Upper lobe of left lung (tissue), 6 donors: ENCODE measurements at regions not wholly inside any gene's neighbourhood (a gene's known extent, or its start where the extent isn't known, plus 50 kb on each side); places are given as distances from the start of the nearest gene placed in this dataset.

Source experiments
- ATAC-seq, 2 donors: fragments of 200-7000 bp; cut with Tn5 transposase; one replicate each; pipeline ENCODE4 v1.9.1; 2022; ENCODE audit warnings: mild to moderate bottlenecking in 2 of 2, moderate library complexity in 2 of 2; ENCODE audit not compliant: low FRiP score in 2 of 2
- DNase-seq, 2 donors: peaks; one replicate each; pipeline ENCODE4 v3.0.0-alpha.2; 2019 to 2020
- H3K27ac ChIP-seq, 4 donors: fragments of 200-600 bp; sonication (generic); one replicate each; pipeline ENCODE4 v1.5.1; 2016 to 2019
- H3K27me3 ChIP-seq, 4 donors: fragments of 200-600 bp; sonication (generic); one replicate each; pipeline ENCODE4 v1.5.1; 2017 to 2019
- H3K36me3 ChIP-seq, 4 donors: fragments of 200-600 bp; sonication (generic); one replicate each; pipeline ENCODE4 v1.5.1; 2016 to 2019
- H3K4me1 ChIP-seq, 4 donors: fragments of 200-600 bp; sonication (generic); one replicate each; pipeline ENCODE4 v1.5.1; 2018 to 2019
- H3K4me3 ChIP-seq, 4 donors: fragments of 200-600 bp; sonication (generic); one replicate each; pipeline ENCODE4 v1.5.1; 2017 to 2019; ENCODE audit warnings: mild to moderate bottlenecking in 2 of 4, moderate library complexity in 1 of 4
- H3K9me3 ChIP-seq, 4 donors: fragments of 200-600 bp; sonication (generic); one replicate each; pipeline ENCODE4 v1.5.1; 2018 to 2019
- CTCF ChIP-seq, 6 experiments: fragments of 450-650 bp in 4 of 6; fragments of 200-600 bp in 2 of 6; sonication (generic) in 2 of 6; IDR thresholded peaks; one replicate each; pipeline ENCODE4 v1.5.1; 2016 to 2019; ENCODE audit warnings: antibody characterized with exemption in 6 of 6
- EP300 ChIP-seq, 4 donors: sonication (generic); formaldehyde crosslinking; IDR thresholded peaks; one replicate each; pipeline ENCODE4 v1.5.1; 2017; ENCODE audit warnings: antibody characterized with exemption in 4 of 4, control low read depth in 2 of 4
- POLR2A ChIP-seq, 4 donors: fragments of 450-650 bp; IDR thresholded peaks; one replicate each; pipeline ENCODE4 v1.5.1; 2016 to 2017; ENCODE audit warnings: antibody characterized with exemption in 4 of 4, mild to moderate bottlenecking in 2 of 4
- POLR2AphosphoS5 ChIP-seq, 2 donors: sonication (generic); formaldehyde crosslinking; IDR thresholded peaks; one replicate each; pipeline ENCODE4 v1.5.1; 2017; ENCODE audit warnings: antibody characterized with exemption in 2 of 2
- WGBS, 2 donors: methylation state at CpG; one replicate each; pipeline ENCODE4 v1.1.5; 2017 to 2018; 5-methylcytosine and 5-hydroxymethylcytosine counted together
- donor health status: DM: no; HTN: no; CAD: no; lungs with moderate emphysema.
- donor health status: DM: no; HTN: yes; CAD: no; lungs with severe emphysema.

DNA sequence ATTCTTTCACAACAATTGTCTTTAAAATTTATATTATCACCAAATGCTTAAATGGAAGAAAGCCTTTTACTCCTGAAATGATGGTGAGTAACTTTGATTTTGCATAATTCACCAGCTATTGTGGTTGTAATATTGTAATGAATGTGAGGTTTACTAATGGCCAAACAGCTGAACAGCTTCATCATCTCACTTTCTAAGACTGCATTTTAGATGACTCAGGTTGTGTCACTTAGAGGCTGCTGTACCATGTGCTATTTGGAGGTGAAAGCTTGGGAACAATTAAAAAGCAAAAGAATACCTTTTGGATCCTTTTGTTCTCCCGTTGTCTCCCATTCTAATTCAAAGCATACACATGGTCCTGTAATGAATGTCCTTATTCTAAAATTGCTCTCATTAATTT lies 604.0 kb upstream of the PFKP start:
- H3K4me3 ChIP-seq: no peak overlapping the region
- WGBS, 2 donors: 53 to 80% methylated on average over 1 of the region's 1 CpG
- ATAC-seq: no peak

DNA sequence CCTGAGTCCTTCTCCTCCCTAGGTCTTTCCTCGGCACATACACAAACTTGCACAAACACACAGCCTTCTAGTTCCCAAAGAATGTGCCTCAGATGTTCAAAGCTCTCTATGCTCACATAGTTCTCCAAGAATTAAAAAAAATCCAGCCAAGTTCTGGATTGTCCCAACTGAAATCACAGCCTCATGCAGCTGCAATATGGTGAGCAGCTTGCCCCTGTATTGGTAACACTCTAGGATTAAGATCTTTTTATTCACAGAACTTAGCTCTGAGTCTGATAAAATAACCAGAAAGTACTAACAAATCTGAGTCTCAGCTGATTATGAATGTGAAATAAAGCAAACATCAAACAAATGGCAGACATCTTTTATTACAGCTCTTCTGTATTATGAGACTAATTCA lies 604.8 kb upstream of the PFKP start:
- no peak for TF ChIP-seq POLR2A (IDR thresholded peaks at IDR 0.05)
- no peak for TF ChIP-seq POLR2AphosphoS5 (IDR thresholded peaks at IDR 0.05)
- no peak for TF ChIP-seq EP300 (IDR thresholded peaks at IDR 0.05)
- TF ChIP-seq CTCF (IDR thresholded peaks at IDR 0.05): no peak
- peaks cover 0 to 4% (median 0%) of the 10 kb centered on the region in 4 donors for H3K9me3 ChIP-seq
- H3K27ac ChIP-seq: no peak overlapping the region
- H3K4me1 ChIP-seq: no peaks in the 10 kb centered on the region
- no peaks in the 10 kb centered on the region for H3K36me3 ChIP-seq
- ATAC-seq (no peak), DNase-seq (no peak)
- 71 to 75% methylated on average over 1 of the region's 1 CpG for WGBS, 2 donors
- H3K4me3 ChIP-seq: no peak overlapping the region
- H3K27me3 ChIP-seq: no peaks in the 10 kb centered on the region

More for the DNA sequence above, 604.0 kb upstream of the PFKP start:
- Histone ChIP-seq H3K27me3 (no peaks in the 10 kb centered on the region), H3K9me3 (peaks cover 0 to 4% (median 0%) of the 10 kb centered on the region in 4 donors), H3K4me1 (no peaks in the 10 kb centered on the region), H3K36me3 (no peaks in the 10 kb centered on the region), H3K27ac (no peak overlapping the region)
- TF ChIP-seq POLR2AphosphoS5 (IDR thresholded peaks at IDR 0.05) (no peak), CTCF (IDR thresholded peaks at IDR 0.05) (no peak), POLR2A (IDR thresholded peaks at IDR 0.05) (no peak), EP300 (IDR thresholded peaks at IDR 0.05) (no peak)
- no peak for DNase-seq

DNA sequence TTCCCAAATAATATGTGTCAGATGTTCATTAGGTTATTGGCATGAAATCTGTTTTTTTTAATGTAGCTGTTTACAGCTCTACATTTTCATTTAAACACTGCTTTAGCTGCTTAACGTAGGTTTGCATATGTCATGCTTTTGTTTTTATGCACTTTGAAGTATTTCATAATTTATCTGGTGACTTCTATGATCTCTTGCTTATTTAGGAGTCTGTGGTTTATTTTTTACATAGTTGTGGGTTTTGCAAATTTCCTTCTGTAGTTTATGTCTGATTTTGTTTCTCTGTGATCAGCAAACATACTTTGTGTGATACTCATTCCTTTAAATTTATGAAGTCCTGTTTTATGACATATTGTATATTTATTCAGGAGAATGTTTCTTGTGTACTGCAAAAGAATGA lies 606.5 kb upstream of the PFKP start:
- TF ChIP-seq POLR2A (IDR thresholded peaks at IDR 0.05) (no peak), CTCF (IDR thresholded peaks at IDR 0.05) (no peak), POLR2AphosphoS5 (IDR thresholded peaks at IDR 0.05) (no peak), EP300 (IDR thresholded peaks at IDR 0.05) (no peak)
- no peak overlapping the region for H3K4me3 ChIP-seq
- peaks cover 0 to 4% (median 0%) of the 10 kb centered on the region in 4 donors for H3K9me3 ChIP-seq
- ATAC-seq (no peak), DNase-seq (no peak)
- H3K4me1 ChIP-seq: no peaks in the 10 kb centered on the region
- no peaks in the 10 kb centered on the region for H3K36me3 ChIP-seq
- 70 to 71% methylated on average over 1 of the region's 1 CpG for WGBS, 2 donors
- H3K27ac ChIP-seq: no peak overlapping the region
- H3K27me3 ChIP-seq: no peaks in the 10 kb centered on the region

GRCh38 chr10:2459713-2460112 lies 607.6 kb upstream of the PFKP start:
- no peak for ATAC-seq
- H3K4me3 ChIP-seq: no peak overlapping the region
- H3K27ac ChIP-seq: no peak overlapping the region
- no peaks in the 10 kb centered on the region for H3K9me3 ChIP-seq
- WGBS, 2 donors: 83 to 88% methylated on average over 2 of the region's 2 CpGs
- H3K4me1 ChIP-seq: no peaks in the 10 kb centered on the region
- no peaks in the 10 kb centered on the region for H3K36me3 ChIP-seq
- H3K27me3 ChIP-seq: no peaks in the 10 kb centered on the region
- no peak for TF ChIP-seq POLR2A (IDR thresholded peaks at IDR 0.05)
- no peak for TF ChIP-seq POLR2AphosphoS5 (IDR thresholded peaks at IDR 0.05)
- no peak for TF ChIP-seq EP300 (IDR thresholded peaks at IDR 0.05)
- TF ChIP-seq CTCF (IDR thresholded peaks at IDR 0.05): no peak
- no peak for DNase-seq

- Histone ChIP-seq H3K27me3 (no peaks in the 10 kb centered on the region), H3K4me1 (no peaks in the 10 kb centered on the region), H3K4me3 (no peak overlapping the region), H3K36me3 (no peaks in the 10 kb centered on the region), H3K9me3 (no peaks in the 10 kb centered on the region), H3K27ac (no peak overlapping the region)
- DNase-seq: no peak
- no peak for ATAC-seq
- WGBS, 2 donors: 62 to 77% methylated on average over 7 of the region's 7 CpGs
- TF ChIP-seq POLR2A (IDR thresholded peaks at IDR 0.05): no peak
- no peak for TF ChIP-seq POLR2AphosphoS5 (IDR thresholded peaks at IDR 0.05)
- no peak for TF ChIP-seq CTCF (IDR thresholded peaks at IDR 0.05)
- TF ChIP-seq EP300 (IDR thresholded peaks at IDR 0.05): no peak
Measured at GRCh38 chr10:2456834-2457233, 610.5 kb upstream of the PFKP start.
